ENCODE measurements at regions not wholly inside any gene's neighbourhood (a gene's known extent, or its start where the extent isn't known, plus 50 kb on each side); places are given as distances from the start of the nearest gene placed in this dataset.

DNA sequence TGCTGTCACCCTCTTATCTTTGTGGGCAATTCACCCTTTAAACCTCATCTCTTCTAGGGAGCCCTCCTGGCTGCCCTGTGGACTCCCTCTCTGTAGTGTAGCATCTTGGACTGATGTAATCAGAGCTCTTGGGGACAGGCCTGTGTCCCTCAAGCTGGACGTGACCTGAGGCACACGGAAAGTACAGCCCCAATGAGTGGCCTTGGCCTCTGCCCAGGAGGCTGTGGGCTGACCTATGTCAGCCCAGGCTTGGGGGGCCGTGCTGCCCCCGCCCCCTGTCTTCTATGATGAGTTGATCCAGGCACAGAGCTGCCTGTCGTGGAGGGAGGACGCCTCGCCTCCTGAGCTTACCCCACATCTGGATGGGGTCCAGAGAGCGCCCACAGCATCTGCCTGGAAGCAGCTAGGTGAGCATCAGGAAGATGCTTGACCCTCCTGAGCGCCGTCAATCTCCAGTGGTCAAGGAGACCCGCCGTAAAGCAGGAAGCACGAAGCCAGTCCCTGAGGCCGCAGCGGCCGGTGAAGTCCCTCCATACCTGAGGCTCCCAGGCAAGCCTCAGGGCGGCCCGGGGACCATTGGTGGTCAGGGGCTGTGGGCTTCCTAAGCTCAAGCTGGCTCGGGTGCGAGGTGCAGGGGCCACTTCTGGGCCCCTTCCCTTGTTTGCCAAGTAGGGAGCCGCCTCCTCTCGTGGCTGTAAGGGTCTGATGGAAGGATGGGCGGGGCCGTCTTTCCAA, 1136.9 kb downstream of the BRD1 start:
- no peak for DNase-seq (ENCODE audit: low read depth, low spot score)

DNA sequence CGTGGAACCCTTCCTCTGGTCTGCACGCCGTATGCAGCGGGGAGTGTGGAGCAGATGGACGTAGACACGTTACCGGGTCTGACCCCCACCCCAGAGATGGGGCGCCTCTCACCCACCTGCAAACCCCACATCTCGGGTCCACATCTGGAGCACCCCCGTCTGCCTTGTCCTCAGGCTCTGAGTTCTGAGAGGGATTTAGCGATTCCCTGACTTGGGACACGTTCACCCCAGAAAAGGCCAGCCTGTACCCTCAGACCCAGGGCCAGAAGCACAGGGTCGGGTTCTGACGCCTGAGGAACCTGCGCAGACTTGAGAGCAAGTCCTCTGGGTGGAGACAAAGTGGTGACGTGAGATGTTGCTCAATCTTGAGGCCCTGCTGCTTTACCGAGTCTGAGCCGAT, 1138.5 kb downstream of the BRD1 start:
- DNase-seq (ENCODE audit: low read depth, low spot score), result no peak

DNA sequence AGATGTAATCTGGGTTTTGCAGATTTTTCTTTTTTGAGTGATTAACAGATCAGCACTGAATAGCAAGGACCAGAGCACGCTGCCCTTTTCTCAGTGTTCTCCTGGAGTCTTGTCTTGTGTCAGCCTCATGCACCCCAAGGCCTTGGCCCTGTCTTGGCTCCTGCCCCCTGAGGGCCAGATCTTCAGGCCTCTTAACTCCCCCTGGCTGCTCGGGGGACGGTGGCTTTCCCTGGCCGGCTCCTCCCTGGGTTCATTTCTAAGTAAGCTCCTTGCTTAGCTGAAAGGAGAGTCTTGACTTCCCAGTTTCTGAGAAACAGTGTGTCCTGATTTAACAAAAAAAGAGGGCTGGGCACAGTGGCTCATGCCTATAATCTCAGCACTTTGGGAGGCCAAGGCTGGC, 1139.3 kb downstream of the BRD1 start:
- no peak for DNase-seq (ENCODE audit: low read depth, low spot score)

DNA sequence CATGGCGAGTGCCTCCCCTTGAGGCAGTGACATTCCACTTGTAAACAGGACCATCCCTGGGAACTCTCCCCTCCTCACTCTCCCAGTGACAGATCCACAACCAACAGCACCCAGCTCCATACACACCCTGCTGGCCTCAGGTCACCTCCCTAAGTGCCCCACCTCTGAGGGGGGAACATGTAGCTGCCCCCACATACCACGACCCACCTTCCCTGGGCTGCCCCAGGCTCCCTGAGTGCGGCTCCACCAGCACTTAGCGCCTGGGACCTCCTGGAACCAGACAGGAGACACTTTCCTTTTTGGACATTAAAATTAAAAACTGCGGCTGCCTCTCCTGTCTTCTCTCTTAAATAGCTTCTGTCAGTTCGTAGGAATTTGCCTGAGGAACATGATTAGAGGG, 1140.1 kb downstream of the BRD1 start:
- DNase-seq (ENCODE audit: low read depth, low spot score), result no peak

DNA sequence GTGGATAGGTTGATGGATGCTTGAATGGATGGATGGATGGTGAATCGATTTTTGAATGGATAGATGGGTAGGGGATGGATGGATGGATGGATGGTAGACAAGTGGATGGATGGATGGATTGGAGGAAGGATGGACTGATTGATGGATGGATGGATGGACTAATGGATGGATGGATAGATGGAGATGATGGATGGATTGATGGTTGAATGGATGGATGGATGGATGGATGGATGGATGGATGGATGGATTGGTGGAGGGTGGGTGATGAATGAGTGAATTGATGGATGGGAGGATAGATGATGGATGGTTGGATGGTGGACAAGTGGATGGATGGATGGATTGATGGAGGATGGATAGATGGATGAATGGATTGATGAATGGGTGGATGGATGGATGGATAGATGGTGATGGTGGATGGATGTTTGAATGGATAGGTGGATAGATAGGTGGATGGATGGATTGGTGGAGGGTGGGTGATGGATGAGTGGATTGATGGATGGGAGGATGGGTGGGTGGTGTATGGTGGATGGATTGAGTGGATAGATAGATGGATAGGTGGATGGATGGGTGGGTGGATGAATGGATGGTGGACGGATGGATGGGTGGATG, 1140.9 kb downstream of the BRD1 start:
- DNase-seq (ENCODE audit: low read depth, low spot score), result no peak

DNA sequence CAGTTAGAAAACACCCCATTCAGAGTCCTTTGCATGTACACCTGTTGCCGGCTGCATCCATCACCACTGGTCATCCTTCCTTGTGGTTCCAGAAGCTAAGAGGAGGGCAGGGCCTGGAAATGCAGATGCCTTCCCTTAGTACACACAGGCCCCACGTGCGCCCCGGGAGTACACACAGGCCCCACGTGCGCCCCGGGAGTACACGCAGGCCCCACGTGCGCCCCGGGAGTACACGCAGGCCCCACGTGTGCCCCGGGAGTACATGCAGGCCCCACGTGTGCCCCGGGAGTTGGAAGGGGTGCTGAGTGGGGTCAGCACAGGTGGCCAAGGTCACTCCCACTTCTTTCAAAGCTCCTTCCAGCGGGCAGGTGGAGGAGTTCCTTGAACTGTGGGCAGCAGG, 1141.9 kb downstream of the BRD1 start:
- no peak for DNase-seq (ENCODE audit: low read depth, low spot score)

DNA sequence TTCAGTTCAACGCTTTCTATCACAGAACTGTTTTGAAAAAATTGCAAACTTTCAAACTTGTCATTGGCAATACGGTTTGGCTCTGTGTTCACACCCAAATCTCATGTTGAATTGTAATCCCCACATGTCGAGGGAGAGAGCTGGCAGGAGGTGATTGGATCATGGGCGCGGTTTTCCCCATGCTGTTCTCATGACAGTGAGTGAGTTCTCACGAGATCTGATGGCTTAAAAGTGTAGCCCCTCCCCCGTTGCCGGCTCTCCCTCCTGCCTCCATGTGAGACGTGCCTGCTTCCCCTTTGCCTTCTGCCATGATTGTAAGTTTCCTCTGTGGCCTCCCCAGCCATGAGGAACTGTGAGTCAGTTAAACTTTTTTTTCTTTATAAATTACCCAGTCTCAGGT, 1144.0 kb downstream of the BRD1 start:
- no peak for DNase-seq (ENCODE audit: low read depth, low spot score)

DNA sequence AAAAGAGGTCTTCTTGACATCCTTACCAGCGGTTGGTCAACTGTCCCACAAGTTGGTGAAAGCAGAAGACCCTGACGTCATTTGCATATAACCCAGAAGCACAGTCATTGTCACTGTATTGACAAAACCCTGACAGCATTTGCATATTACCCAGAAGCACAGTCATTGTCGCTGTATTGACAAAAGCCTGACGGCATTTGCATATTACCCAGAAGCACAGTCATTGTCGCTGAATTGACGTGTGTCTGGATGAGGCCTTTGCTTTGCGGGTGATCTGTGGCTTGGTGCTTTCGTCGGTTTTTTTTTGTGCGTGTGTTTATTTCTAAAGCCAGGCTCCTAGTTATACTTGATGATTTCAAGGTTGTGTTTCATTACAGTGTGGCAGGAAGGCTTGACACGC, 1145.2 kb downstream of the BRD1 start:
- DNase-seq (ENCODE audit: low read depth, low spot score), result no peak

DNA sequence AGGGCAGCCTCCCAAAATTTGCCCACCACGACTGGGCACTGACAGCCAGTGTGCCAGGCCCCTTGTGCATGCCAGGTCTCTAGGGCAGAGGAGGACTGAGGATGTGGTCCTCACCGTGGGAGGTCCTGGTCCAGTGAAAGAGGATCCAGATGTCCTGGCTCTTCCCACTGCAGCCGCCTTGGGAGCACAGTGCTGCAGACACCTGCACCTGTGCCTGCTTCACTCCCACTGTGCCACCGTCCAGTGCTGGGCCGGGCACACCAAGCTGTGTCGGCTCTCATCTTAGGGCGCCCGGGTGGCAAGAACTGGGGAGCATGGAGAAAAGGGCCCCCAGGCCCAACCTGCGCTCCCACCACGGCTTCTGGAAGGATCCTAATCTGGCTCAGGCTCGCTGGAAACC, 1147.1 kb downstream of the BRD1 start:
- DNase-seq (ENCODE audit: low read depth, low spot score), result no peak

DNA sequence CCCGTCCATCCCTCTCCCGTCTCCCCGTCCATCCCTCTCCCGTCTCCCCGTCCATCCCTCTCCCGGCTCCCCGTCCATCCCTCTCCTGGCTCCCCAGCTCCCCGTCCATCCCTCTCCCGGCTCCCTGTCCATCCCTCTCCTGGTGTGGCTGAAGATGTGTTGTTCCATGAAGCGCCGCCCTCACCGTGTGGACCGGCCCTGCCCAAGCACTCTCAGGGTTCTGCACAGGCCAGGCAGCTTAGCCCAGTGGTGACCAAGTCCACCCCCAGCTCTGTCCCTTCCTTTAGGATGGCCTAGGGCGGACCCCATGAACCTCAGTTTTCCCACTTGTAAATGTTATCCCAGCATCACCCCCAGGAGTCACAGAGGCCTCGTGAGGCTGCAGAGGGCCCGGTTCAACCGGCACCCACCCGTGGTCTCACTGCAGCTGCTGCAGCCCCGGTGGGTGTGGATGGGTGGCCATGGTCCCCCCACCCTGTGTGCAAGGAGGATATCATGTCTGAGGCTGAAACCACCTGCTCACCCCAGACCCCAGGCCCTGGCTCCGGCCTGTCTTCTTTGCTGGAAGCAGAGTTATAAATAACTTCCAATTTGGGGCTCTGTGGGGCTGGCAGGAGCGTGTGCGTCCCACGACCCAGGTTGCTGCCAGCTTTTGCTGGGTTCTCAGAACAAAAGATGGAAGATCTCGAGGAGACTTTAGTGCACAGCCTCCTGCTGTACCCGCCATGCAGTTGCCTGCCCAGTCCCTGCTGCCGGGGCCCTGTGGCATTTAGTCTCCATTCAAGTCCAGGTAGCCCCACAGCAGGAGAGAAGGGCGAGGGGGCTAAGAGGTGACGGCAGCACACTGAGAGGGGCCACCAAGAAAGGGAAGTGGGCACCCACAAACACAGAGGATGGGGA, 1147.8 kb downstream of the BRD1 start:
- no peak for DNase-seq (ENCODE audit: low read depth, low spot score)

DNA sequence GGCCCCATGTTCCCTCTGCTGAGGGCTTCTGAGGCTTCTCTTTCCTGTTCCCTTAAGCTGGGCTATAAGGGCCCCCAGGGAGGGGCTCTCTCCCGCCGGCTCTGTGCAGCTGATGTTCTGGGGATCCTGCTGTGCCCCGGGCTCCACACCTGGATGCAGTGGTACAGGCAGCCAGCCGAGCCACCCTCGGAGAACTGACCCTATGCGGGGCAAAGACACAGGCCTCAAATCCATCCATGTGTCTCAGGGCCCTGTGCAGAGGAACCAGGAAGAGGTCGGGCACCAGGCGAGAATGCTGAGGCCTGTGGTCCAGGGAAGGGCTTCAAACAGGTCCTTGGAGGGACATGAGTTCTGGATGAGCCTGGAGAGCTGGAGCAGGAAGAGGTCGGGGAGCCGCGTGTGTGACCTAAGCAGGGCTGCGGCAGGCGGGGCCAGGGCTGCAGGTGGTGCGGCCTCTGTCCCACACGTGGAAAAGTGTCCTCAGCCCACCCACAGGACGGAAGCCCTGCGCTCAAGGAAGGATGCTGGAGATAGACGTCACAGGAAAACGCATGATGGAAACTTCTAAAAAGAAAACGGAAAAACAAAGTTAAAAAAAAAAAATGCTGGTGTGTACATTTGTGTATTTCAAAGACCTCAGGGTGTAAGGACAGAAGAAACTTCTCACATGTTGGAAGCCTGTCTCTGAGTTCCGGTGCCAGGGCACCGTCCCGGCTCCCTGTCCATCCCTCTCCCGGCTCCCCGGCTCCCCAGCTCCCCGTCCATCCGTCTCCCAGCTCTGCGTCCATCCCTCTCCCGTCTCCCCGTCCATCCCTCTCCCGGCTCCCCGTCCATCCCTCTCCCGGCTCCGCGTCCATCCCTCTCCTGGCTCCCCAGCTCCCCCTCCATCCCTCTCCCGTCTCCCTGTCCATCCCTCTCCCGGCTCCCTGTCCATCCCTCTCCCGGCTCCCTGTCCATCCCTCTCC, 1149.2 kb downstream of the BRD1 start:
- no peak for DNase-seq (ENCODE audit: low read depth, low spot score)

DNA sequence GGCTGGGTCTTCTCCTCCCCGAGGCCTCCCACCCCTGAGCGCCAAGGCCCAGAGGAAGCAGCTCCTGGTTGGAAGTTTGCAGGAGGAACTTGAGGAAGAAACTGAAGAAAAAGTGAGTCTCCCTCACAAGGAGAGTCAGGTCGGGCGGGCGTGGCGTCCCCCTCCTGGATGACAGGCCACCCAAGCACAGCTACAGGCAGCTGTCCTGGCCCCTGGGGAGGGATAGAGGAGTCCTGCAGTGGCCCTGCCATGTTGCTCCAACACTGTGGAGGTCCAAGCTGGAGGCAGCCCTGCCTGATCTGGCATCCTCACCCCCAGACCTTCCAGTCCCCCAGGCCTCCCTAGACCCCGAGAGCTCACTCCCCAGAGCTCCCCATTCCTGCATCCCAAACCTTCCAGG, 1150.1 kb downstream of the BRD1 start:
- no peak for DNase-seq (ENCODE audit: low read depth, low spot score)

DNA sequence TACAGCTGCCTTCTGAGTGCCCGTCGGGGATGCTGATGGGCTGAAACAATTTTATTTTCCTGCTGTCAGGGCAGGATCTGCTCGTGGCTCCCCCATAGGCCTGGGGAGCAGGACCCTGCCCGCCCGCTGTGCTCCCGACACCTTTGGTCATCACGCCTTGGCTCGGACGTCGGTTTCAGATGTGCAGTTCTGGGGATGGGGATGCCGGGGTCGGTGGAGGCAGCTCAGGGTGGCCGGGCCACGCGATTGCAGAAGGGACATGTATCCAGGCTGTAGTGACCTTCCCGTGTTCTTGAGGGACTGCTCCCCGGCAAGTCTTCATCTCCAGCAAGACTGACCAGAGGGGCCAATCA, 1150.5 kb downstream of the BRD1 start:
- DNase-seq (ENCODE audit: low read depth, low spot score), result no peak

DNA sequence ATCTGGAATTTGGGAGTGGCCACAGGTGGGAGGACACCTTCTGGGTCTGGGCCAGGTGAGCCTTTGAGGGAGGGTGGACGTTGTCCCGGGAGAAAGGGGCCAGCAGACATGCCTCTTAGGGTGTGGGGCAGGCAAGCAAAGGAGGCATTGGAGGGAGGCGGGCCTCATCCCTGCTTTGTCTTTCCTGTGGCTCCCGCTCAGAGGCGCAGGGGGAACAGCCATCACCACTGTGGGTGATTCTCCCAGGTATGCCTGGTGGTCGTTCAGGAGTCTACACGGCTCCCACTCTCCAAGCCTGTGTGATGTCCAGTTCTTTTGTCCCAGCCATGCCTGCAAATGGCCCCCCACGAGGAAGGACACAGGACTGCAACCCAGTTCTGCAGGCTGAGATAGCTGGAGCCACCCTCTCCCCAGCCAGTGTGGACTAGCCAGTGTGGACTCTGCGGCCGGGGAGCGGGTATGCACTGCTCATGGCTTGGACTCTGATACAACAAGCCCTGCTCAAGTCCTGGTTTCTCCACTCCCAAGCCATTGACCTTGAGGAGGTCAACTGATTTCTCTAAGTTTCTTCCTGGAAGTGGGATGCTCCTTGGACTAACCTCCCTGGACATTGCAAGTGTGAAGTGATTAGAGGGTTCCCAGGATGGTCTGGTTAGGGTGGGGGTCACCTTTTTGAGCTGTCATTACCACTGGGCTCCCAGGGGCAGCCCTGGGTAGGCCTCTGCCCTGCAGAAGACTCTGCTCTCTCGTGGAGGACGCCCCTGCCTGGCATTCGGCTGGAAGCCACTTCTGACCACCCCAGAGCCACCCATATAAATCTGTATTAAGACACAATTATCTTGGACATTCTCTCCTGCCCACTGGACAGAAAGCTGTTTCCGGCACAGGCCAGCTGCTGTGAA, 1151.2 kb downstream of the BRD1 start:
- no peak for DNase-seq (ENCODE audit: low read depth, low spot score)

DNA sequence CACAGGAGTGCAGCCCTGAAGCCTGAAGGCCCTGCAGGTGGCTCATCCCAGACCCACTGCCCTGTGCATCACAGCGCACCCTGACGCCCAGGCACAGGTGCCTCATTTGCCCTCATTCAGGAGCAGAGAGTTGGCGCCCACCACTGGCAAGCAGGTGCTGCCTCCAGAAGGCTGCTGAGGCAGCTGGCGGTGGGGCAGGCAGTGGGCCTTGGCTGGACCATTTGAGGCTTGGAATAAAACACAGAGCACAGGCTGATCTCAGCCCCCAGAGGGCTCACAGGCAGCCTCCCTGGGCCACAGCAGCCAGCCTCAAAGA, 1151.9 kb downstream of the BRD1 start:
- no peak for DNase-seq (ENCODE audit: low read depth, low spot score)

DNA sequence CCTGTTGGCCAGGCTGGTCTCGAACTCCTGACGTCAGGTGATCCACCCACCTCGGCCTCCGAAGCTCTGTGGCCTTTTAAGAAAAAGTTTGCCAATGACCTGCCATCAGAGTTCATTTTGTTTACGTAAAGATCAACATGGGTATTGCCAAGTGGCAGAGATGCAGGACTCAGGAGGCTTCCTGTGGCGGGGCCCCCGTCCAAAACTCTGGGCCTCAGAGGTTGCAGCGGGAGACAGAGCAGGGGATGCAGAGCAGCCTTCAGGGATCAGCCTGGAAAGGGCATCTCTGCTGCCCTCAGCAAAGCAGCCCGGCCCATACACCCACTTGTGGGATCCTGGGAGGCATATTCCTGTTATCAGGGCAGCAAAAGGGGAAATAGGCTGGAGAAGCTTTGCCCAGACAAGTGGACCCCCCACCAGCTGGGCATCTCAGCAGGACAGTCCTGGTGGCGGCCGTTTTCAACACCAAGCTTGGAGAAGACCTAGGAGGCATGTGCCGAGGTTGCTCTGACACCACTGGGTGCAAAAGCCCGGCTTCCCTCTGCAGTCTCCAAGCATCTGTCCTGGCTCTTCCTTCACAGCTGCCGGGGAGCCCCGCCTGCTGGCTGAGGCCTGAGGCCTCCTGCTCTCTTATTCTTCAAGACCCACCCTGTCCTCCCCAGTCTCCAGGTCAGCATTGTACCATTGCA, 1152.4 kb downstream of the BRD1 start:
- no peak for DNase-seq (ENCODE audit: low read depth, low spot score)

DNA sequence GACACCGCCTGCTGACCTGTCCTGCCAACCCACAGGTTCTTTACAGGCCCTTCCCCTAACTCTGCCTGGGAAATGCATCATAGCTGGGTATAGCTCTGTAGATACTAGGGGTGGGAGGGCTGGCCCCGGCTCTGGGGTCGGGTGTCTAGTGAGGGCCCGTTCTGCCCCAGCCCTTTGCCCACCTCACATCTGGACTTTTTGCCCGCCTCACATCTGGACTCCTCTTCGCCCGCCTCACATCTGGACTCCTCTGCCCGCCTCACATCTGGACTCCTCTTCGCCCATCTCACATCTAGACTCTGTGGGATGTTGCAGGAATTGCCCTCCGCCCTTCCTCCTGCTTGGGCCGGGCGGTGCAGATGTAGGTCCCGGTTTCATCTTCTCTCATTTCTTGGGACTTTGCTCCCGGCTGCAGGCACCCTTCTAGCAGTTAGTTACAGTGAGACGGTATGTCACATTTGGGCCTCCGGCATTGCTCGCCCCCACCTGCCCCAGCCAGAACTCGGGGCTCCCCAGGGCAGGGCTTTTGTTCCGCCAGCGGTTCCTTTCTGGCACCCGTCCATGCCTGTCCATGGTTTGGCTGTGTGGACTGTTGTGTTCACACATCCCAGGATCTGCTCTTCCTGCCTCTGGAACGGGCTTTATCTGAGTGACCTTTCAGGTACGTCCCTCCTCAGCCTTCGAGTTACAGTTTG, 1153.7 kb downstream of the BRD1 start:
- DNase-seq (ENCODE audit: low read depth, low spot score), result no peak

DNA sequence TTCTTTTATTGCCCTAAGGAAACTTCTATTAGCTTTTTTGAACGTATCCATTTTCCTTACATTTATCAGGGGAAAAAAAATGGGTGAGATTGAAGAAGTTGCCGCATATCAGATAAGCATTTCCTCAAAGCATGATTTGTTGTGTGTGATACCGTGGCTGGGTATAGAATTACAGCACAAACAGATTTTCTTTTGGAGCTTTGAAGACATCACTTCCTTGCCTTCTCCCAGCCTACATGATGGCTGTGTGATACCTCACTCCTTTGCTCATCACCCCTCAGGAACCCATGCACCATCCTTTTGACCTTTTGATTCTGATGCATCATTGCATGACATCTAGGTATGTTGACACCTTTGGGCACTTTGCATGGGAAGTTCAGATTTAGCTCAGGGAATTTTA, 1155.3 kb downstream of the BRD1 start:
- DNase-seq (ENCODE audit: low read depth, low spot score), result no peak

DNA sequence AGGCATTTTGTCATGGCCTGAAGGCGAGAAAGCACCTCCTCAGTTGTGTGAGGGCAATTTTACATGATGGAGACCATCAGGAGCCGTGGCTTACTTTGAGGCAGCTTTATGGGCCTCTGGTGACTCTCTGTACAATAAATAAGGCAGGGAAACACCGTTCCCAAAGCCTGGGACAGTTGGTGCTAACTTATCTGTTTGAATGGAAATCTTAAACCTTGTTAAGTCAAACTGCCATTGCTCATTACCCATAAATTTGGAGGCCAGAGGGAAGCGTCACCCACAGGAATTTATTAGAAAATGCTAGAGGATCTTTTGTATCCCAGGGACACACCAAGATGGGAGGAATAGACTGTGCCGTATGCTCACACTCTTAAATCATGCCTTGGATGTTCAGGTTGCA, 1156.9 kb downstream of the BRD1 start:
- no peak for DNase-seq (ENCODE audit: low read depth, low spot score)
